GM18868 (cell line): ENCODE measurements at regions not wholly inside any gene's neighbourhood (a gene's known extent, or its start where the extent isn't known, plus 50 kb on each side); places are given as distances from the start of the nearest gene placed in this dataset.
"Not testable (repeated sequence)": the region's sequence is repeated elsewhere in the genome, so short reads cannot be mapped to it uniquely, and the experiment has no call there.

Experiments
- ATAC-seq: cut with Tn5 transposase; IDR thresholded peaks from one replicate; pipeline ENCODE4 v1.9.1; 2021; ENCODE audit warnings: mild to moderate bottlenecking, moderate library complexity; ENCODE audit not compliant: unreplicated experiment

- ATAC-seq, result no peak
Measured at GRCh38 chr6:82573254-82573972, 209.8 kb downstream of the TPBG start.

DNA sequence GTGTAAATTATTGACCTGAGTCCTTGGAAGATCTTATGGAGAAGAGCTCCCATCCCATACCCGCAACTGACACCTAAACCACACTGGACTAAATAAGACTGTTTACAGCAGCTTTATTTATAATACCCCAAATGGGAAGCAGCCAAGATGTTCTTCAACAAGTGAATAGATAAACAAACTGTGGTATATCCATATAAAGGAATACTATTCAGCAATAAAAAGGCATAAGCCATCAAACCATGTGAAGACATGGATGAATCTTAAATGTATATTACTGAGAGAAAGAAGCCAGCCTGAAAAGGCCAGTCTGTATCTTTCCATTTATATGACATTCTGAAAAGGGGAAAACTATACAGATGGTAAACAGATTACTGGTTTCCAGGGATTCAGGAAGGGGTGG is 212.7 kb downstream of the TPBG start:
- ATAC-seq, result no peak

- ATAC-seq, result no peak
Measured at GRCh38 chr6:82584194-82584695, 220.6 kb downstream of the TPBG start.

DNA sequence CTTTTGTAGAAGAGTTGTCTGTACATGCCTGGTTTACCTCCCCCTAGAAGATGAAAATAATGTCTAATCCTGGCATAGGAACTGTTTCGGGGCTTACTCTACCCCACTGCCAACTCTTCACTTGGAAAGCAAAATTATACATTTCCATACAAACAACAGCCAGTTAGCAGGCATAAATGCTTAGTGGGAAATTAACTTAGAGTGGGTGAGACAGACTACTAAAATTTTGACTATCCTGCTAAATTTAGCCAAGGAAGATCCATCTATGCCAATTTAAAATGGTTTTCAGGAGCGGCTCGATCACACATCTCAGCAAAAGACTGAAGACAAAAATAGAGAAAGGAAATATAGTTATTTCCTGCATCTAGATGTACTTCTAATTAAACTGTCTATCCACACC is 221.2 kb downstream of the TPBG start:
- no peak for ATAC-seq

DNA sequence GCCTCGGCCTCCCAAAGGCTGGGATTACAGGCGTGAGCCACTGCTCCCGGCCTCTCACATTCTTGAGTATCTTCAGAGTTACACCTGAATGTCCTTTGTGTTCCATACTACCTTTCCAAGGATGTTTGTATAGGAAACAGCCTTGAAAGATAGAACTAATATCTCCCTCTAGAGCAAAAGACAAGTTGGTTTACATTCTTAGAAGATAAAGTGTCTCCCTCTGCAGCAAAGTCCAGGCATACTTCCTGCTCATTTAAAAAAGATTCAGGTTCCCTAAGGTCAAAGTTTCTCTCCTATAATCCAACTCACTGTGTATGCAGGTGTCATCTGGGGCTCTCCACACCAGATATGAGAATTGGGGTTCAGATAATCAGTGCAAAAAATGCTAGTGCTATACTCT is 224.4 kb downstream of the TPBG start:
- no peak for ATAC-seq

- no peak for ATAC-seq
Measured at GRCh38 chr6:82588859-82589412, 225.3 kb downstream of the TPBG start.

DNA sequence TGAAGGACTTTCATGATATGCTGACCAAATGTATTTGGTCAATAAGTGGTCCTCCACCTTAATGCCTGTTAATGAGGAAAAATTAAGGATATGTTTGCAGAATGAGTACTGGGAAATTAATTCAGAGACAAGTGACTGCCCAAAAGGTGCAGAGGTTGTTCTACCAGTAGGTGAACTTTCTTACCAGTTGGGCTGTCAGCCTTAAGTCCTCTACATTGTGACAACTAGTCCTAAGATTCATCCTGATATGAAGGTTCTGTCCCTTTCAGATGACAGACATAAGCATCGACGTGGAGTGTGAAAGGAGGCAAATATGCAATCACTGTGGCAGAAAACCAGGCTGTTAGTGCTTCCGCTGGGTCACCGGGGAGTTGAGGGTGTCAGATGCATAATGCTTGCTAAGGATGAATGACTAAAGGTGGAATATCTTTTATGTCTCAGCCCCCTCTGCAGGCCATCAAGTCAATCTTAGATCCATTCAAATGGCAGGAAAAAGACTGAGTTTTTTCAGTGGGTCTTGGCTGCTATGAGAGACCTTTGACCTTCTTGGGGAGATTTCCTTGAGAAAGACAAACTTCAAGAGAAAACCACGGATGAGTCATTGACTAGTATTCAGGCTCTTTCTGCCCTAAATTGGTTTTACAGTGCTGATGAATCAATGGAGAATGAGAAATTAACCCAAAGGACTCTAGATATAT is 226.0 kb downstream of the TPBG start:
- ATAC-seq, result peak; percentile 80

GRCh38 chr6:82597201-82597600 is 233.6 kb downstream of the TPBG start:
- ATAC-seq, result no peak

GRCh38 chr6:82602776-82603175 is 239.2 kb downstream of the TPBG start:
- ATAC-seq, result no peak

DNA sequence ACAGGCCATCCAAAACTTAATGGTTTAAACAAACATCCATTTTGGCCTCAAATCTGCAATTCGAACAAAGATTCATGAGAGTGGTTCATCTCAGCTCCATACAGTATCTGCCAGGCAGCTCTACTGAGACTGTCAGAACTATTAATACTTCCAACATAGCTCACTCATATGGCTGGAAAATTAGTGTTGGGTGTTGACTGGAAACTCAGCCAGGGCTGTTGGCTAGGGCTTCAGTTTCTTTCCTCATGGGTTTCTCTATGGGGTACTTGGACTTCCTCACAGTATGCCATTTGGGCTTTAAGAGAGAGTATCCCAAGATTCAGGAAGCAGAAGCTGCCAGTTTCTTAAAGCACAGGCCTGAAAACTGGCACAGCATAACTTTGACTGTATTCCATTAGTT is 240.3 kb downstream of the TPBG start:
- no peak for ATAC-seq

GRCh38 chr6:82607998-82608725 is 244.5 kb downstream of the TPBG start:
- no peak for ATAC-seq

- no peak for ATAC-seq
Measured at GRCh38 chr6:82608781-82609180, 245.2 kb downstream of the TPBG start.

DNA sequence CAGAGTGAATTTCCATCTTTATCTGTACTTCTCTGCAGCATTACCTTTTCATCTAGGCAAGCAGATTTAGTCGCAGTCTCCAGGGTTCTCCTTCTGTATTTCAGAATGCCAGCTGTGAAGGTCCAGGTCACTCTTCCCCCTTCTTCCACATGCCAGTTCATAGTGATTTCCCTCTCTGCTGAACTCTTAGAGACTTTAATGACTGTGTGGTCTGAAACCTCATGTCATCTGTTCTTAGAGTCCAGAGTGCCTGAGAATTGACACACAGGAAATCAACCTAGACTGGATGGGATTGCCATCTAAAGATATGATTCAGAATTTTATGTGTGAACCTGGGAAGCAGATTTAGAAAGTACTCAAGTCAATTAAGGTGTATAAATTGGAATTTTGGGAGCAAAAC is 248.1 kb downstream of the TPBG start:
- no peak for ATAC-seq

DNA sequence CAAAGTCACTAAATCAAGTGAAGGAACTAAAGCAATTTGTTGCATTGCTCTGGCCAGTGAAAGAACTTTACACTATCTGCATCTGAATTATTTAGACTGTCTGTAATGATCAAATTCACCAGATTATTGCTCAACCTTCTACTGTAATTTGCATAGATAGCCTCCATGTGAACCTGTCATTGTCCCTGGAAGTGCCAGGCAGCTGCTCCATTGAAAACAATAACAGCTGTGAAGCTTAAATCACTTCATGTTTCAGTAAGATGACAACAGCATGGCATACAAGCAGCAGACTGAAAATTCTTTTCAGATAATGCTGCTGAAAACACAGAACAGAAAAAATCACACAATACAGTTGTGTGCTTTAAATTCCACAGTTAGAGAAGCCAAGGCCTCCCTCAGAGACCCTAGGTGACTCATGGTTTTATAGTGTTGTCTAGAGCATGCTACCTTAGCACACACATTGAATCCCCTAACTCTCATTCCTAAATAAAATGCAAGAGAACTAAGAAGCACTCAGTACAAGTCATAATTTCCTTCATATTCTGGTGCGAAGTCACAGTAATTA is 248.9 kb downstream of the TPBG start:
- no peak for ATAC-seq

DNA sequence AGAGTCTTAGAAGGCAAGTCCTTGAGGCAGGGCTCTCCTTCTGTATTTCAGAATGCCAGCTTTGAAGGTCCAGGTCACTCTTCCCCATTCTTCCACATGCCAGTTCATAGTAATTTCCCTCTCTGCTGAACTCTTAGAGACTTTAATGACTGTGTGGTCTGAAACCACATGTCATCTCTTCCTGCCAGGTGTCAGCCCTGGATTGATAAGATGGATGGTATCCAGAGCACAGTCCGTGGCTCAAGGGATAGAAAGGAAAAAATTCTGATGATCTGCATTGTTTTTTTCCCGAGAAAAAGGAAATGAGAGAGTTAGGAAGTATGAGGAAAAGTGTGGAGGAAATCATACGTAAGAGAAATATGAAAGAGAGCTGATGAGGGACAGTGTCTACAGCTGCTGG is 250.9 kb downstream of the TPBG start:
- ATAC-seq, result no peak

- no peak for ATAC-seq
Measured at GRCh38 chr6:82616386-82617028, 252.9 kb downstream of the TPBG start.

GRCh38 chr6:82617648-82618047 is 254.0 kb downstream of the TPBG start:
- ATAC-seq, result no peak

DNA sequence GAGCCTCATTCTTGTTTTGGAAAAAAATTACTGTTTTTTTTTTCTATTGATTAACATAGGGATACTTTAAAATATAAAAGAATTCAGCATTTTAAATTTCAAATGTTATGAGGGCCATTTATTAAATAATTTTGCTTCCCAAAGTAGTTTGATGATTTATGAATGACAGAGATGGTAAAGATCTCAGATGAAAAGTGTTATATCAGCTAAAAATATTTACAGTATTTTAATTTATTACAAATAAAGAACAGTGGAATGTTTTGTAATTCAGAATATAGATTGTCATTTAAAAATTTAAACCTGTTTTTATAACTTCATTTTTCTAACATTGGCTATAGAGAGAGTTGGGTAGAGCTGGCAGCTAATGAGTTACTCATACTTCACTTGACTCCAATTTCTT is 256.0 kb downstream of the TPBG start:
- no peak for ATAC-seq

GRCh38 chr6:82622461-82622860 is 258.8 kb downstream of the TPBG start:
- no peak for ATAC-seq

- ATAC-seq, result no peak
Measured at GRCh38 chr6:82624251-82624650, 260.6 kb downstream of the TPBG start.

GRCh38 chr6:82626946-82627345 is 263.3 kb downstream of the TPBG start:
- ATAC-seq, result not testable (repeated sequence)
